WTC11 (cell line): ENCODE measurements at regions not wholly inside any gene's neighbourhood (a gene's known extent, or its start where the extent isn't known, plus 50 kb on each side); places are given as distances from the start of the nearest gene placed in this dataset.

Experiments used
- ATAC-seq: fragments of 200-7000 bp; cut with Tn5 transposase; 2 replicates; pipeline ENCODE4 v1.10.0; 2021; ENCODE audit warnings: mild to moderate bottlenecking, moderate library complexity
- CTCF ChIA-PET: fragments of 300-600 bp; sonication (Branson Sonifier 250); formaldehyde crosslinking; loops from one replicate; lab custom pipeline; 2021; ENCODE audit warnings: antibody characterized with exemption; lab: Charles Lee
- POLR2A ChIA-PET: fragments of 350-600 bp; sonication (Branson Sonifier 250); formaldehyde crosslinking; loops from one replicate; lab custom pipeline; 2021; ENCODE audit warnings: antibody characterized with exemption; lab: Charles Lee
- DNase-seq: peaks from one replicate; pipeline ENCODE4 v3.0.0; 2021; ENCODE audit warnings: low spot score
- H3K27ac Mint-ChIP-seq: 2 replicates; pipeline ENCODE4 v1.8.0; 2021; ENCODE audit warnings: mixed read lengths
- H3K27me3 Mint-ChIP-seq: 2 replicates; pipeline ENCODE4 v1.8.0; 2021; ENCODE audit warnings: low read depth, mild to moderate bottlenecking, moderate library complexity, mixed read lengths
- H3K36me3 Mint-ChIP-seq: 2 replicates; pipeline ENCODE4 v1.8.0; 2021; ENCODE audit warnings: mixed read lengths
- H3K4me1 Mint-ChIP-seq: 2 replicates; pipeline ENCODE4 v1.8.0; 2022; ENCODE audit warnings: mixed read lengths
- H3K4me3 Mint-ChIP-seq: 2 replicates; pipeline ENCODE4 v1.8.0; 2021; ENCODE audit warnings: mild to moderate bottlenecking, moderate library complexity, mixed read lengths
- H3K9me3 Mint-ChIP-seq: 2 replicates; pipeline ENCODE4 v1.8.0; 2021; ENCODE audit warnings: mixed read lengths
- ATF3 ChIP-seq: sonication (generic); formaldehyde crosslinking; conservative IDR thresholded peaks from 2 replicates; pipeline ENCODE4 v1.8.1; 2022; ENCODE audit warnings: mild to moderate bottlenecking, missing genetic modification reagents
- E2F4 ChIP-seq: sonication (generic); formaldehyde crosslinking; IDR thresholded peaks from 2 replicates; pipeline ENCODE4 v1.8.1; 2022; ENCODE audit warnings: low read depth, mild to moderate bottlenecking, moderate library complexity, missing genetic modification reagents, borderline replicate concordance
- ESRRA ChIP-seq: sonication (generic); formaldehyde crosslinking; IDR thresholded peaks from 2 replicates; pipeline ENCODE4 v1.8.1; 2022; ENCODE audit warnings: mild to moderate bottlenecking, missing genetic modification reagents, borderline replicate concordance
- FOXP4 ChIP-seq: sonication (generic); formaldehyde crosslinking; IDR thresholded peaks from 2 replicates; pipeline ENCODE4 v1.8.0; 2022; ENCODE audit warnings: mild to moderate bottlenecking, missing genetic modification reagents
- HMGXB4 ChIP-seq: sonication (generic); formaldehyde crosslinking; IDR thresholded peaks from 2 replicates; pipeline ENCODE4 v1.8.1; 2023; ENCODE audit warnings: mild to moderate bottlenecking, moderate library complexity, missing genetic modification reagents
- JUN ChIP-seq: sonication (generic); formaldehyde crosslinking; IDR thresholded peaks from 2 replicates; pipeline ENCODE4 v1.8.0; 2023; ENCODE audit warnings: mild to moderate bottlenecking, missing genetic modification reagents
- MYBL2 ChIP-seq: sonication (generic); formaldehyde crosslinking; IDR thresholded peaks from 2 replicates; pipeline ENCODE4 v1.8.1; 2023; ENCODE audit warnings: mild to moderate bottlenecking, moderate library complexity, missing genetic modification reagents
- NFATC4 ChIP-seq: fragments of 250-450 bp; sonication (Bioruptor Pico); IDR thresholded peaks from 2 replicates; pipeline ENCODE4 v1.9.0; 2021; ENCODE audit warnings: mild to moderate bottlenecking
- NR3C1 ChIP-seq: sonication (generic); formaldehyde crosslinking; conservative IDR thresholded peaks from 2 replicates; pipeline ENCODE4 v1.8.1; 2023; ENCODE audit warnings: low read depth, mild to moderate bottlenecking, missing genetic modification reagents
- RELA ChIP-seq: sonication (generic); formaldehyde crosslinking; IDR thresholded peaks from 2 replicates; pipeline ENCODE4 v1.8.1; 2022; ENCODE audit warnings: missing genetic modification reagents, mild to moderate bottlenecking, borderline replicate concordance
- SP1 ChIP-seq: sonication (generic); formaldehyde crosslinking; conservative IDR thresholded peaks from 2 replicates; pipeline ENCODE4 v1.8.1; 2022; ENCODE audit warnings: missing genetic modification reagents
- TEAD1 ChIP-seq: sonication (generic); formaldehyde crosslinking; IDR thresholded peaks from 2 replicates; pipeline ENCODE4 v1.8.0; 2022; ENCODE audit warnings: mild to moderate bottlenecking, missing genetic modification reagents
- ZBTB21 ChIP-seq: sonication (generic); formaldehyde crosslinking; IDR thresholded peaks from 2 replicates; pipeline ENCODE4 v1.8.1; 2023; ENCODE audit warnings: mild to moderate bottlenecking, missing genetic modification reagents, borderline replicate concordance
- ZNF263 ChIP-seq: sonication (generic); formaldehyde crosslinking; IDR thresholded peaks from 2 replicates; pipeline ENCODE4 v1.8.1; 2022; ENCODE audit warnings: low read depth, mild to moderate bottlenecking, moderate library complexity, missing genetic modification reagents
- ZNF281 ChIP-seq: sonication (generic); formaldehyde crosslinking; IDR thresholded peaks from 2 replicates; pipeline ENCODE4 v1.8.0; 2023; ENCODE audit warnings: mild to moderate bottlenecking, missing genetic modification reagents
- TF ChIP-seq, protein P1 (sequence below): sonication (generic); formaldehyde crosslinking; IDR thresholded peaks from 2 replicates; pipeline ENCODE4 v1.8.0; 2022; ENCODE audit warnings: missing genetic modification reagents
- TF ChIP-seq, protein P2 (sequence below): sonication (generic); formaldehyde crosslinking; IDR thresholded peaks from 2 replicates; pipeline ENCODE4 v1.8.1; 2023; ENCODE audit warnings: mild to moderate bottlenecking, missing genetic modification reagents, borderline replicate concordance
- TF ChIP-seq, protein P3 (sequence below): fragments of 250-450 bp; sonication (Bioruptor Pico); IDR thresholded peaks from 2 replicates; pipeline ENCODE4 v1.9.0; 2021; ENCODE audit warnings: moderate library complexity, mild to moderate bottlenecking, inconsistent platforms, borderline replicate concordance
- TF ChIP-seq, protein P4 (sequence below): sonication (generic); formaldehyde crosslinking; IDR thresholded peaks from 2 replicates; pipeline ENCODE4 v1.8.1; 2022; ENCODE audit warnings: mild to moderate bottlenecking, moderate library complexity, missing genetic modification reagents

- peaks cover 4% of the 10 kb centered on the region; the same call in 1 of the 2 replicates for H3K4me1 Mint-ChIP-seq
- ChIA-PET POLR2A (no interaction called here), CTCF (no interaction called here)
- no peak overlapping the region for H3K27ac Mint-ChIP-seq
- H3K27me3 Mint-ChIP-seq, result no peaks in the 10 kb centered on the region
- no peak for ATAC-seq
- no peak for TF ChIP-seq ATF3
- TF ChIP-seq SP1 (CRISPR knock-in tag), result no peak
- TF ChIP-seq, protein P1, sequence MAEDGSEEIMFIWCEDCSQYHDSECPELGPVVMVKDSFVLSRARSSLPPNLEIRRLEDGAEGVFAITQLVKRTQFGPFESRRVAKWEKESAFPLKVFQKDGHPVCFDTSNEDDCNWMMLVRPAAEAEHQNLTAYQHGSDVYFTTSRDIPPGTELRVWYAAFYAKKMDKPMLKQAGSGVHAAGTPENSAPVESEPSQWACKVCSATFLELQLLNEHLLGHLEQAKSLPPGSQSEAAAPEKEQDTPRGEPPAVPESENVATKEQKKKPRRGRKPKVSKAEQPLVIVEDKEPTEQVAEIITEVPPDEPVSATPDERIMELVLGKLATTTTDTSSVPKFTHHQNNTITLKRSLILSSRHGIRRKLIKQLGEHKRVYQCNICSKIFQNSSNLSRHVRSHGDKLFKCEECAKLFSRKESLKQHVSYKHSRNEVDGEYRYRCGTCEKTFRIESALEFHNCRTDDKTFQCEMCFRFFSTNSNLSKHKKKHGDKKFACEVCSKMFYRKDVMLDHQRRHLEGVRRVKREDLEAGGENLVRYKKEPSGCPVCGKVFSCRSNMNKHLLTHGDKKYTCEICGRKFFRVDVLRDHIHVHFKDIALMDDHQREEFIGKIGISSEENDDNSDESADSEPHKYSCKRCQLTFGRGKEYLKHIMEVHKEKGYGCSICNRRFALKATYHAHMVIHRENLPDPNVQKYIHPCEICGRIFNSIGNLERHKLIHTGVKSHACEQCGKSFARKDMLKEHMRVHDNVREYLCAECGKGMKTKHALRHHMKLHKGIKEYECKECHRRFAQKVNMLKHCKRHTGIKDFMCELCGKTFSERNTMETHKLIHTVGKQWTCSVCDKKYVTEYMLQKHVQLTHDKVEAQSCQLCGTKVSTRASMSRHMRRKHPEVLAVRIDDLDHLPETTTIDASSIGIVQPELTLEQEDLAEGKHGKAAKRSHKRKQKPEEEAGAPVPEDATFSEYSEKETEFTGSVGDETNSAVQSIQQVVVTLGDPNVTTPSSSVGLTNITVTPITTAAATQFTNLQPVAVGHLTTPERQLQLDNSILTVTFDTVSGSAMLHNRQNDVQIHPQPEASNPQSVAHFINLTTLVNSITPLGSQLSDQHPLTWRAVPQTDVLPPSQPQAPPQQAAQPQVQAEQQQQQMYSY, result no peak
- TF ChIP-seq E2F4, result no peak
- no peak for TF ChIP-seq ZNF263 (CRISPR knock-in tag)
- no peak for TF ChIP-seq NR3C1 (CRISPR knock-in tag)
- TF ChIP-seq, protein P2, sequence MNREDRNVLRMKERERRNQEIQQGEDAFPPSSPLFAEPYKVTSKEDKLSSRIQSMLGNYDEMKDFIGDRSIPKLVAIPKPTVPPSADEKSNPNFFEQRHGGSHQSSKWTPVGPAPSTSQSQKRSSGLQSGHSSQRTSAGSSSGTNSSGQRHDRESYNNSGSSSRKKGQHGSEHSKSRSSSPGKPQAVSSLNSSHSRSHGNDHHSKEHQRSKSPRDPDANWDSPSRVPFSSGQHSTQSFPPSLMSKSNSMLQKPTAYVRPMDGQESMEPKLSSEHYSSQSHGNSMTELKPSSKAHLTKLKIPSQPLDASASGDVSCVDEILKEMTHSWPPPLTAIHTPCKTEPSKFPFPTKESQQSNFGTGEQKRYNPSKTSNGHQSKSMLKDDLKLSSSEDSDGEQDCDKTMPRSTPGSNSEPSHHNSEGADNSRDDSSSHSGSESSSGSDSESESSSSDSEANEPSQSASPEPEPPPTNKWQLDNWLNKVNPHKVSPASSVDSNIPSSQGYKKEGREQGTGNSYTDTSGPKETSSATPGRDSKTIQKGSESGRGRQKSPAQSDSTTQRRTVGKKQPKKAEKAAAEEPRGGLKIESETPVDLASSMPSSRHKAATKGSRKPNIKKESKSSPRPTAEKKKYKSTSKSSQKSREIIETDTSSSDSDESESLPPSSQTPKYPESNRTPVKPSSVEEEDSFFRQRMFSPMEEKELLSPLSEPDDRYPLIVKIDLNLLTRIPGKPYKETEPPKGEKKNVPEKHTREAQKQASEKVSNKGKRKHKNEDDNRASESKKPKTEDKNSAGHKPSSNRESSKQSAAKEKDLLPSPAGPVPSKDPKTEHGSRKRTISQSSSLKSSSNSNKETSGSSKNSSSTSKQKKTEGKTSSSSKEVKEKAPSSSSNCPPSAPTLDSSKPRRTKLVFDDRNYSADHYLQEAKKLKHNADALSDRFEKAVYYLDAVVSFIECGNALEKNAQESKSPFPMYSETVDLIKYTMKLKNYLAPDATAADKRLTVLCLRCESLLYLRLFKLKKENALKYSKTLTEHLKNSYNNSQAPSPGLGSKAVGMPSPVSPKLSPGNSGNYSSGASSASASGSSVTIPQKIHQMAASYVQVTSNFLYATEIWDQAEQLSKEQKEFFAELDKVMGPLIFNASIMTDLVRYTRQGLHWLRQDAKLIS (CRISPR knock-in tag), result no peak
- TF ChIP-seq, protein P3, sequence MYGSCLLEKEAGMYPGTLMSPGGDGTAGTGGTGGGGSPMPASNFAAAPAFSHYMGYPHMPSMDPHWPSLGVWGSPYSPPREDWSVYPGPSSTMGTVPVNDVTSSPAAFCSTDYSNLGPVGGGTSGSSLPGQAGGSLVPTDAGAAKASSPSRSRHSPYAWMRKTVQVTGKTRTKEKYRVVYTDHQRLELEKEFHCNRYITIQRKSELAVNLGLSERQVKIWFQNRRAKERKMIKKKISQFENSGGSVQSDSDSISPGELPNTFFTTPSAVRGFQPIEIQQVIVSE (CRISPR knock-in tag), result no peak
- TF ChIP-seq, protein P4, sequence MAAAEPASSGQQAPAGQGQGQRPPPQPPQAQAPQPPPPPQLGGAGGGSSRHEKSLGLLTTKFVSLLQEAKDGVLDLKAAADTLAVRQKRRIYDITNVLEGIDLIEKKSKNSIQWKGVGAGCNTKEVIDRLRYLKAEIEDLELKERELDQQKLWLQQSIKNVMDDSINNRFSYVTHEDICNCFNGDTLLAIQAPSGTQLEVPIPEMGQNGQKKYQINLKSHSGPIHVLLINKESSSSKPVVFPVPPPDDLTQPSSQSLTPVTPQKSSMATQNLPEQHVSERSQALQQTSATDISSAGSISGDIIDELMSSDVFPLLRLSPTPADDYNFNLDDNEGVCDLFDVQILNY (CRISPR knock-in tag), result no peak
- no peak for TF ChIP-seq RELA (CRISPR knock-in tag)
- TF ChIP-seq MYBL2 (CRISPR knock-in tag), result no peak
- TF ChIP-seq JUN (CRISPR knock-in tag), result no peak
- no peak for TF ChIP-seq NFATC4
- no peak for TF ChIP-seq ZBTB21 (CRISPR knock-in tag)
- no peak for TF ChIP-seq TEAD1 (CRISPR knock-in tag)
- no peak for TF ChIP-seq ZNF281
- TF ChIP-seq ESRRA (CRISPR knock-in tag), result no peak
- no peak for TF ChIP-seq HMGXB4 (CRISPR knock-in tag)
- no peak for TF ChIP-seq FOXP4 (CRISPR knock-in tag)
- DNase-seq, result no peak
- no peak overlapping the region for H3K4me3 Mint-ChIP-seq
- H3K9me3 Mint-ChIP-seq, result peaks cover 3% of the 10 kb centered on the region; the same call in 1 of the 2 replicates
- no peaks in the 10 kb centered on the region for H3K36me3 Mint-ChIP-seq
Measured at GRCh38 chr3:182349051-182349450, 444.3 kb upstream of the ATP11B start.
